ENCODE measurements at regions not wholly inside any gene's neighbourhood (a gene's known extent, or its start where the extent isn't known, plus 50 kb on each side); places are given as distances from the start of the nearest gene placed in this dataset.

GRCh38 chr3:71887256-71887655, 102.3 kb upstream of the PROK2 start:
- intact Hi-C loops (cut with DNase I; ENCODE audit: low total_unique reads), result no loop called here
- Histone ChIP-seq H3K4me3 (no peak overlapping the region), H3K27ac (no peak overlapping the region), H3K9me3 (no peaks in the 10 kb centered on the region), H3K27me3 (no peaks in the 10 kb centered on the region), H3K4me1 (no peaks in the 10 kb centered on the region), H3K36me3 (no peaks in the 10 kb centered on the region)
- TF ChIP-seq, protein P1, sequence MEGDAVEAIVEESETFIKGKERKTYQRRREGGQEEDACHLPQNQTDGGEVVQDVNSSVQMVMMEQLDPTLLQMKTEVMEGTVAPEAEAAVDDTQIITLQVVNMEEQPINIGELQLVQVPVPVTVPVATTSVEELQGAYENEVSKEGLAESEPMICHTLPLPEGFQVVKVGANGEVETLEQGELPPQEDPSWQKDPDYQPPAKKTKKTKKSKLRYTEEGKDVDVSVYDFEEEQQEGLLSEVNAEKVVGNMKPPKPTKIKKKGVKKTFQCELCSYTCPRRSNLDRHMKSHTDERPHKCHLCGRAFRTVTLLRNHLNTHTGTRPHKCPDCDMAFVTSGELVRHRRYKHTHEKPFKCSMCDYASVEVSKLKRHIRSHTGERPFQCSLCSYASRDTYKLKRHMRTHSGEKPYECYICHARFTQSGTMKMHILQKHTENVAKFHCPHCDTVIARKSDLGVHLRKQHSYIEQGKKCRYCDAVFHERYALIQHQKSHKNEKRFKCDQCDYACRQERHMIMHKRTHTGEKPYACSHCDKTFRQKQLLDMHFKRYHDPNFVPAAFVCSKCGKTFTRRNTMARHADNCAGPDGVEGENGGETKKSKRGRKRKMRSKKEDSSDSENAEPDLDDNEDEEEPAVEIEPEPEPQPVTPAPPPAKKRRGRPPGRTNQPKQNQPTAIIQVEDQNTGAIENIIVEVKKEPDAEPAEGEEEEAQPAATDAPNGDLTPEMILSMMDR (IDR thresholded peaks at IDR 0.05), result no peak
- TF ChIP-seq POLR2A (IDR thresholded peaks at IDR 0.05), result no peak
- DNase-seq, result no peak

- intact Hi-C loops (cut with DNase I; ENCODE audit: low total_unique reads), result no loop called here
Observed at GRCh38 chr3:71885006-71885405, 100.1 kb upstream of the PROK2 start.

GRCh38 chr3:71881732-71882131, 96.8 kb upstream of the PROK2 start:
- H3K27me3 ChIP-seq, result no peaks in the 10 kb centered on the region
- intact Hi-C loops (cut with DNase I; ENCODE audit: low total_unique reads), result no loop called here
- H3K4me1 ChIP-seq, result no peaks in the 10 kb centered on the region
- no peaks in the 10 kb centered on the region for H3K9me3 ChIP-seq
- H3K27ac ChIP-seq, result no peak overlapping the region
- DNase-seq, result no peak
- no peak for TF ChIP-seq POLR2A (IDR thresholded peaks at IDR 0.05)
- TF ChIP-seq, protein P1 (IDR thresholded peaks at IDR 0.05), result no peak
- H3K4me3 ChIP-seq, result no peak overlapping the region
- no peaks in the 10 kb centered on the region for H3K36me3 ChIP-seq

More at GRCh38 chr3:71885006-71885405, 100.1 kb upstream of the PROK2 start:
- no peak overlapping the region for H3K27ac ChIP-seq
- no peak for DNase-seq
- no peak overlapping the region for H3K4me3 ChIP-seq
- no peaks in the 10 kb centered on the region for H3K36me3 ChIP-seq
- H3K4me1 ChIP-seq, result no peaks in the 10 kb centered on the region
- TF ChIP-seq, protein P1 (IDR thresholded peaks at IDR 0.05), result no peak
- TF ChIP-seq POLR2A (IDR thresholded peaks at IDR 0.05), result no peak
- H3K27me3 ChIP-seq, result no peaks in the 10 kb centered on the region
- H3K9me3 ChIP-seq, result no peaks in the 10 kb centered on the region

DNA sequence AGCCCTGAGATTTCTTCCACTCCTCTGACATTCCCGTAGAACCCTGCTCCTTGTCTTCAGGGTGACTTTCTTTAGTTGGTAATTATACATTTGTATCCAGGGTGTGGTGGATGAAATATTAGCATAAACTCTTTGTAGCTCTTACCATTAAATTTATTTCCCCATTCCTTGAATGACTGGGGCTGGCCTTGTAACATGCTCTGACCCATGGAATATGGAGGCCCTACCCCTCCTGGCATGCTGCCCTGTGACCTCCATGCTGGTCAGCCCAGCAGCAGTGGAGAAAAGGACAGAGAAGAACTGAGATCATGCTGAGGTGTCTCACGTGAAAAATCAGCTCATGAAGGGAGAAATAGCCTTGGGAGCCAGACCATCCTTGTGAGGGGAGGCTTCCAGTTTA, 96.1 kb upstream of the PROK2 start:
- intact Hi-C loops (cut with DNase I; ENCODE audit: low total_unique reads), result no loop called here
- Histone ChIP-seq H3K27me3 (no peaks in the 10 kb centered on the region), H3K9me3 (no peaks in the 10 kb centered on the region), H3K4me1 (no peaks in the 10 kb centered on the region), H3K4me3 (no peak overlapping the region), H3K36me3 (no peaks in the 10 kb centered on the region), H3K27ac (no peak overlapping the region)
- TF ChIP-seq, protein P1 (IDR thresholded peaks at IDR 0.05), result no peak
- no peak for TF ChIP-seq POLR2A (IDR thresholded peaks at IDR 0.05)
- no peak for DNase-seq

GRCh38 chr3:71879089-71879488, 94.1 kb upstream of the PROK2 start:
- H3K4me1 ChIP-seq, result no peaks in the 10 kb centered on the region
- H3K36me3 ChIP-seq, result no peaks in the 10 kb centered on the region
- H3K4me3 ChIP-seq, result no peak overlapping the region
- no peak for TF ChIP-seq POLR2A (IDR thresholded peaks at IDR 0.05)
- TF ChIP-seq, protein P1 (IDR thresholded peaks at IDR 0.05), result no peak
- no peaks in the 10 kb centered on the region for H3K9me3 ChIP-seq
- DNase-seq, result no peak
- H3K27ac ChIP-seq, result no peak overlapping the region
- H3K27me3 ChIP-seq, result no peaks in the 10 kb centered on the region
- intact Hi-C loops (cut with DNase I; ENCODE audit: low total_unique reads), result loop anchor here (10.0 kb wide), 1 partner anchor 946 kb away; no protein-coding TSS in a partner anchor
